Epithelial cell of esophagus (primary cell): ENCODE measurements at regions not wholly inside any gene's neighbourhood (a gene's known extent, or its start where the extent isn't known, plus 50 kb on each side); places are given as distances from the start of the nearest gene placed in this dataset.
A peak's percentile ranks its signal among the peaks of the same experiment; 100 is the strongest.

Experiments used
- DNase-seq: peaks from one replicate; pipeline ENCODE4 v3.0.0; 2010; ENCODE audit warnings: low read depth
- H3K4me3 ChIP-seq: 2 replicates; pipeline ENCODE4 v1.5.1; 2011; ENCODE audit warnings: mild to moderate bottlenecking, low read length, control low read depth
- TF ChIP-seq, protein P1 (sequence below): IDR thresholded peaks from 2 replicates; pipeline ENCODE4 v1.5.1; 2011; ENCODE audit warnings: low read depth, mild to moderate bottlenecking, low read length, control low read depth, inconsistent platforms; ENCODE audit not compliant: insufficient read depth; ENCODE audit errors: missing control alignments

DNA sequence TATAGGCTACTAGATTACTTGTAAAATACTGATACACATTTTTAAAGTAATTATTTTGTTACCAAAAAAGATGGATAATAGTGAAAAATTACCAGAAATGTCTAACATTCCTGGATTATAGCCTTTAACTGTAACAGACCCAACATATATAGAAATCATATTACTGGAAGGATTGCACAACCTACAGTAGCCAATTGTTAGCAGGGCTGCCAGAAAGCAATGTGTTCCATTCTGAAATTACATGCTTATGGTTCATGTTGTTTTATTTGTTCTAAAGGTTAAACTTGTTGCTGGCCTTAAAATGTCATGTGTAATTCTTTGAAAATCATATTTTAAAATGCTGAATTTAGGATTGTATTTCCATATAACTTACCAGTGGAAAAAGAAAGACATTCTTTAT lies 793.6 kb upstream of the ACVR2A start:
- H3K4me3 ChIP-seq, result no peak overlapping the region
- peak; percentile 40 for DNase-seq
- TF ChIP-seq, protein P1, sequence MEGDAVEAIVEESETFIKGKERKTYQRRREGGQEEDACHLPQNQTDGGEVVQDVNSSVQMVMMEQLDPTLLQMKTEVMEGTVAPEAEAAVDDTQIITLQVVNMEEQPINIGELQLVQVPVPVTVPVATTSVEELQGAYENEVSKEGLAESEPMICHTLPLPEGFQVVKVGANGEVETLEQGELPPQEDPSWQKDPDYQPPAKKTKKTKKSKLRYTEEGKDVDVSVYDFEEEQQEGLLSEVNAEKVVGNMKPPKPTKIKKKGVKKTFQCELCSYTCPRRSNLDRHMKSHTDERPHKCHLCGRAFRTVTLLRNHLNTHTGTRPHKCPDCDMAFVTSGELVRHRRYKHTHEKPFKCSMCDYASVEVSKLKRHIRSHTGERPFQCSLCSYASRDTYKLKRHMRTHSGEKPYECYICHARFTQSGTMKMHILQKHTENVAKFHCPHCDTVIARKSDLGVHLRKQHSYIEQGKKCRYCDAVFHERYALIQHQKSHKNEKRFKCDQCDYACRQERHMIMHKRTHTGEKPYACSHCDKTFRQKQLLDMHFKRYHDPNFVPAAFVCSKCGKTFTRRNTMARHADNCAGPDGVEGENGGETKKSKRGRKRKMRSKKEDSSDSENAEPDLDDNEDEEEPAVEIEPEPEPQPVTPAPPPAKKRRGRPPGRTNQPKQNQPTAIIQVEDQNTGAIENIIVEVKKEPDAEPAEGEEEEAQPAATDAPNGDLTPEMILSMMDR, result no peak

DNA sequence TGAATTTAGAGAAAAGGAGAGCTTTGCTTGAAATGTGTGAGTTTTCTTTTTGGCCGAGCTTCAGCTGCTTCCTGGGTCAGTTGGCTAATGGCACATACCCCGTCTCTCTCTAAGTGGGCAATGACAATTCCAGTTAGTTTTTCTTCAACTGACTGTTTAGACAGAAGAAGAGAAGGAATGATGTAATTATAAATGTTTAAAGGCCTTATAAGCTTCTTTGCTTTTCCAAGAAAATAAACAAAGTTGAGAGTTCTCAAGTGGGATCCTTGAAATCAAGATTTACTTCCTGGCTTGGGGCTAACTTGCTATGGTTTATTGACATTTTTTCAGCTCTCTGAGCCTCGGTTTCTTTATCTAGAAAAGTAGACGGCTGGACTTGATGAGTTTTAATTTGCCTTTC lies 794.9 kb upstream of the ACVR2A start:
- TF ChIP-seq, protein P1, result no peak
- H3K4me3 ChIP-seq, result no peak overlapping the region
- DNase-seq, result no peak

DNA sequence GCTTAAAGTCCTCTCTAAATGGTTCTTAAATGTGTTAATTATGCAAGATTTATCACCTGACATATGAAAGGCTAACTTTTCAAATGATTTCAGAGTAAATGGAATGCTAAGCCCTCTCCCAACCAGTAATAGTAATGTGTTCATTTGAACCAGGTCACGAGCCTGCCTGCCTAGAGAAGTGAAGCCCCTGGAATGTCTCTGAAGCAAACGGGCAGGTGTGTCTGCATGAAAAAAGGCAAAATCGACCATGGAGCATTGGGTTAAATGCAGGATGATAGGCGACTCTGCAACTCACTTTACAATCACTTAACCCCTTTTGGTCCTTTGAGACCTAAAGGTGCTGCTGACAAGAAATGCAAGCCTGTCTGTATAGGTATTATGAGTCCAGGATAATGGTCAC lies 798.4 kb upstream of the ACVR2A start:
- no peak for DNase-seq
- TF ChIP-seq, protein P1, result no peak
- H3K4me3 ChIP-seq, result no peak overlapping the region

DNA sequence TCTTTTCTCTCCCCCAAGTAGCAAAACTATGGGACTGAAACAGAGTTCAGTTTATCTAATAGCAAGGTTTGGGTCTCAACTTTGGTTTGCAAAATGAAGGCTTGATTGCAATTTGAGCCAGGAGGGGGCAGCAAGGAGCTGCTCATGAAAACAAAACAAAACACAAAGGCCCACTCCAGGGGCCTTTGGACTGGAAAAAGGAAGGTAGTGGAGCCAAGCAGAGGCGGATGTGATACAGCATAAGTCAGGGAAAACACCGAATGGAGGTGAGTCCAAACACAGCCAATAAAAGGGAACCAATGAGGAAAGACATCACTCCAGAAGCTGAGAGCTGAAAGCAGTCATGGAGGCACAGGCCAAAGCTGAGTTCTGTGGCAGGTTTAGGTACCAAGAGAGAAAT lies 799.7 kb upstream of the ACVR2A start:
- TF ChIP-seq, protein P1, result peak; percentile 86

DNA sequence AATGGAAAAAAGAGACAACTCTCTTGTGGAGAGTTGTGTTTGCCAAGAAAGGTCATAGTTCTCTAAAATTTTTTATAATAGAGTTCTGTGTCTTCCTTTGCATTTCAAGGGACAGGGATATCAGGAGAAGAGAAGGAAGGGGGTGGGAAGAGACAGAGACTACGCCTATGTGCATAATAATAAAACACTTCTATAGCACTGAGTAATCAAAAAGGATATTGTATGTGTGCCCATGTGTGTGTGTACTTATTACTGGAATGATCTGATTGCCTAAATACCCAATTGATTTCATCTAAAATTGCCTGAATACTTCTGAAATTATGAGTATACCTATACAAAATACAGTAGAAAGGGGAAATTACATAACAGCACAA lies 803.7 kb upstream of the ACVR2A start:
- no peak overlapping the region for H3K4me3 ChIP-seq
- TF ChIP-seq, protein P1, result no peak
- no peak for DNase-seq

More for the DNA sequence above, 799.7 kb upstream of the ACVR2A start:
- H3K4me3 ChIP-seq, result no peak overlapping the region
- DNase-seq, result peak; percentile 68

DNA sequence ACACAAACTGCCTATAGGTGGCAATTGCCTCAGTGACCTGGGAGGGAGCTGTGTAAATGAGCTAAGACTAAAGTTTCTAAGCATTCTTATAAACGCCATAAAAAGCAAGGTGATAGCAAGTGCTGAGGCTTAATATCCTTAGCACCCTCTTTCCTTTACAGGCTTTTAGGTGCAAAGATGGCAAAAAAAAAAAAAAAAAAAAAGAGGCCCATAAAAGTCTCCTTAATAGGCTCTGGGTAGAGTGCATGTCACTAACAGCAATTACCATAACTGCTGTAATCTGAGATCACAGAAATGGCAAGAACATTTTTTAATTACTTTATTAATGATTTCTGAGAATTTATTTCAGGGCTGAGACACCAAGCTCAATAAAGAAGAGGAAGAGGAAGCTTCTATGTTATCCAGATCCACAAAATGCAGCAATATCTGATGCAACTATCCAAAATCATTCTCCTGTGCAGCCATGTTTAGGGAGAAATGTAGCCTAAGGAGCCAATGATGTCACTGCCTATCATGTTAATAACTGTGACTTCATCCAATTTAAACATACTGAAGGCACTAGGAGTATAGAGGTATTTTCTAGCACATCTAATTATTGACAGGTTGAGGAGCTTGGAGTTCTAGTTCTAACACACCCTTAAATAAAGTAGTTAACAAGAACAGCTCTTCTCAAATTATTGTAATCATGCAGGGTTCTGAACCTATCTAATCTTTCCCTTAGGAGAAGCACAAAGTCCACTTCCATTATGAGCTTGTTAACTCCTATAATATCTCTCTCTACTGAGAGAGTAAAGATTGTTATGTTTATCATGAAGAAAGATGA lies 804.3 kb upstream of the ACVR2A start:
- H3K4me3 ChIP-seq, result no peak overlapping the region
- TF ChIP-seq, protein P1, result no peak
- no peak for DNase-seq

DNA sequence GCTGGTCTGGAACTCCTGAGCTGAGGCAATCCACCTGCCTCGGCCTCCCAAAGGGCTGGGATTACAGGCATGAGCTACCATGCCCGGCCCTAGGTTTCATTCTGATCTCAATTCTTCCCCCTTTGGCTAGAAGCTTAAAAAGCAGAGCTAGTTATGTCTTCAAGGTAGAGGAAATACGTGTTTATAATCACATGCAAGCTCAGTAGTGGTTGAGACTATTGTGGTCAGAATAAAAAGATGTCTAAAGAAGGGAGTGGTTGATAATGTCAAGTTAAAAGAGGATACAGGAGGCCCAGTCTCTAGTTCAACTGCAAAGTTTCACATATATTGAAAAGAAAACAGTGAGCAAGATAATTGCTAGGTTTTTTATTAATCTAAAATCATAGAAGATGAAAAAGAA lies 807.8 kb upstream of the ACVR2A start:
- H3K4me3 ChIP-seq, result no peak overlapping the region
- no peak for DNase-seq
- TF ChIP-seq, protein P1, result no peak
